Anterior cingulate cortex (tissue), 58 donors: ENCODE measurements at regions not wholly inside any gene's neighbourhood (a gene's known extent, or its start where the extent isn't known, plus 50 kb on each side); places are given as distances from the start of the nearest gene placed in this dataset.
"Not testable (repeated sequence)": the region's sequence is repeated elsewhere in the genome, so short reads cannot be mapped to it uniquely, and the experiment has no call there.

Experiments used
- DNase-seq, 58 donors: peaks; one replicate each; lab custom pipeline; 2025; lab: John Stamatoyannopoulos, UW

- peak in 1 of 58 donors; percentile 11 for DNase-seq
Measured at GRCh38 chr5:109630093-109630492, 59.6 kb upstream of the MAN2A1 start.

DNA sequence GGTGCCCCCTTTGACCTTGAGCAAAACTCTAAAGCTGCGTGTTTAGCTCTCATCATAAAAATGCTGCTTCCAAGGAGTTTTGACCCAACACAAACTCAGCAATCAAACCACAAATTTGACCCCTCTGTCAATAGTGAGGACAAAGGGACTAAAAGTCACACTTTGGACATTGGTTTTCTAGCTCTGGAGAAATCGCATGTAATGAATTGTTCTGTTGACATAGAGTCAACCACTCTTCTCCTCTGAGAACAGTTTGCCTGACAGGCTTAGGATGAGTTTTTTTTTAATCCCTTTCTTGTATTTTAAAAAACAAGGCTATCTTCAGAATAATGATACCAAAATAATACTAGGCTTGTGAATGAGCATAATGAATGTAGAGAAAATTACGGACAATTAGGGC is 61.1 kb upstream of the MAN2A1 start:
- no peak for DNase-seq

DNA sequence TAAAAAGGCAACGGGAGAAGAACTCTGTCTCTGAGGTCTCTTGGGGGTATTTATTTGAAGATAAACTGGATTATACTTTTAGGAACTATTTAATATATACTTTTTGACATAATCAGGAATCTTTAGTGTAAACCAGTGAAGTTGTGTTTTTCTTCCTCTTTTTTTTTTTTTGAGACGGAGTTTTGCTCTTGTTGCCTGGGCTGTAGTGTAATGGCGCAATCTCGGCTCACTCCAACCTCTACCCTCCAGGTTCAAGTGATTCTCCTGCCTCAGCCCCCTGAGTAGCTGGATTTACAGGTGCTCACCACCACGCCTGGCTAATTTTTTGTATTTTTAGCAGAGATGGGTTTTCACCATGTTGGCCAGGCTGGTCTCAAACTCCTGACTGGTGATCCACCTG is 68.5 kb upstream of the MAN2A1 start:
- not testable (repeated sequence) for DNase-seq

DNA sequence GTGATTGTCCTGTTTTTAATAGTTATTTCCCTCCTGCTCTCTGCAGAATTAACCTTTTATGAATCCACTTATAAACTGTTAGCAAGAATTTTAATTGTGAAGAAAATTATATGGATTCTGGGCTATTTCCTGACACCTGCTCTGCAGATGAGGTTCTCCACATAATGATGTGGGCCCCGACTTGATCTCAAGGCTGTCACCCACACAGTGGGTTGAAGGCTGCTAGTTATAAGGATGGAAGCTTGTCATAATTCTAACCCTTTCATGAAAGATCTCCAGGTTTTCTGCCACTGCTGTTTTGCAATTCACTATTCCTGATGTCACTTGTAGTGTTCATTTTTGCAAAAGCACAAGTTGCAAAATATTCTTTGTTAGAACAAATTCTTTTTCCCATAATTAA is 69.1 kb upstream of the MAN2A1 start:
- no peak for DNase-seq

GRCh38 chr5:109619606-109620005 is 70.1 kb upstream of the MAN2A1 start:
- DNase-seq: peak in 20 of 58 donors; percentile 12 to 80 (median 36)

GRCh38 chr5:109619021-109619460 is 70.7 kb upstream of the MAN2A1 start:
- no peak for DNase-seq

- no peak for DNase-seq
Measured at GRCh38 chr5:109614981-109615380, 74.7 kb upstream of the MAN2A1 start.

DNA sequence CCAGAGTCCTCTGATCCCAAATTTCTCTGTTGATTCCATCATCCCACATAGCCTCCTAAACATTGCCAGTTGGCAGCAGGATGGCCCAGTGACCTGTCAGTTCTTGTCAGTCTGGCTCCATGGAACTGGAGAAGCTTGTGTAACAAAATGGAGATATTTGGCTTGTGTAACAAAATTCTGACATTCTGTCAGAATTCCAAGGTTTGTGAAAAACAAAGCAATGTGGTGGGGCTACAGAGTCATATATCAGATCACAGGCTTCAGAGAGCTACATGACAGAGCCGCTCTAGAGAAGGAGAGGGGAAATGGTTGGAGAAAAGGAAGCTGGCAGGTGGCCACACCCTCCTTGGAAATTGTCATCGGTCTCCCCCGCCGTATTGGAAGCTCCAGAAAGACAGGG is 75.4 kb upstream of the MAN2A1 start:
- DNase-seq: no peak

DNA sequence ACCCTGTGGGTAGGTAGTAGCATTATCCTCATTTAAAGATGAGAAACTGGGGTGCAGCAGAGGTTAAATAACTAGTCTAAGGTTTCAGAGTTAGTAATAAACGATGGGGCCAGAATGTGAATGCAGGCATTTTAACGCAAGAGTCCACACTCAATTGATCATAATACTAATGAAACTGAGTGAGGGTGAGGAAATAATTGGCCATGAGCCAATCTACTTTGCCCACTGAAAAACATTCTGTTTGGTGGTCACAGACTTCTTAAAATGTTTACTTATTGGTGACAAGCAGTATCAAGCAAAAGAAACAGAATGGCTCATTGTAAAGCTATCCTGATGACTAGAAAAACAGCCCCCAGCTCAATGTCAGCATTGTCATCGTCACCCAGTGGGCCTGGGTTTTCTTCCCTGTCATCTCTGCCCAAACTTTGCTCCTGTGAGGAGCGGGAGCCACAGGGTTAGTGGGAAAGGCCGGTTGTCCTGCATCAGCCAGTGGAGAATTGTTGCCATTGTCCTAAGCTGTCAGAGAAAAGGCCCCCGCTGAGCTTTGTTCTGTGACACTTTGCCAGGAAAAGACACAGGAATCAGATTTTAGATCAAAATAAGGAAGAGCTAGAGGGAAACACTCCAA is 77.3 kb upstream of the MAN2A1 start:
- peak in 43 of 58 donors; percentile 8 to 84 (median 51) for DNase-seq

- peak in 3 of 58 donors; percentile 18 to 29 (median 23) for DNase-seq
Measured at GRCh38 chr5:109611505-109611904, 78.2 kb upstream of the MAN2A1 start.

DNA sequence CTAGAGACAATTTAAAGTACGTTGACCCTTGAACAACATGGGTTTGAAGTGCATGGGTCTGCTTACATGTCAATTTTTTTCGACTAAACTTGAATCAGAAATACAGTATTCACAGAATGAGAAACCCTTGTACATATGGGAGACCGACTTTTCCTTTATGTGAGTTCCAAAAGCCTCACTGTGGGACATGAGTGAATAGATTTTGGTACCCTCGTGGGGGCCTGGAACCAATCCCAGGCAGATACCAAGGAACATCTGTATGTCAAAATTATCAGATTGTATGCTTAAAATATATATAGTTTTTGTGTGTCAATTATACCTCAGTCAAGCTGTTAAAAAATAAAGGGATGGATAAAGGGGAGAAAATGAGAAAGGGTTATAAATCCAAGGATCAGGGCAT is 78.7 kb upstream of the MAN2A1 start:
- no peak for DNase-seq

DNA sequence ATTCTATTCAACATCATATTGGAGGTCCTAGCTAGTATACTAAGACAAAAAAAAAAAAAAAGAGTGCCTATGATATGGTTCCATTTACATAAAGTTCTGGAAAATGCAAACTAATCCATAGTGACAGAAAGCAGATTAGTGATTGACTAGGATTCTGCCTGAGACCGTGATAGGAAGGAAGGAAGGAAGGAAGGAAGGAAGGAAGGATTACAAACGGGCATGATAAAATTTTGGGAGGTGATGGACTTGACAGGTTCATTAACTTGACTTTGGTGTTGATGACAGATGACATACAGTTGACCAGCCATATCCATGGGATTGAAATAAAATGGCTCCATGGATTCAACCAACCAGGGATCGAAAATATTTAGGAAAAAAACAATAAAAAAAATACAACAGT is 79.1 kb upstream of the MAN2A1 start:
- no peak for DNase-seq

GRCh38 chr5:109605207-109605730 is 84.5 kb upstream of the MAN2A1 start:
- DNase-seq: no peak

DNA sequence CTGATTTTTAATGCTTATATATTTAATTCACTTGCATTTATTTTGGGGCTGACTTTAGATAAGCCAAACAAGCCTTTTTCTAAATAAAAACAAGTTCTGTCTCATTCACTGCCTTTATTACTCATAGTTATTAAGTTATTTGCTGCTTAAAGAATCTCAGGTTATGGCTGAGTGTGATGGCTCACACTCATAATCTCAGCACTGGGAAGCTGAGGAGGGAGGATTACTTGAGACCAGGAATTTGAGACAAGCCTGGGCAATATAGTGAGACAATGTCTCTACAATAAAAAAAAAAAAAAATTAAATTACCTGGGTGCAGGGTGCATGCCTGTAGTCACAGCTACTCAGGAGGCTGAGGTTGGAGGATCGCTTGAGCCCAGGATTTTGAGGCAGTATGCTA is 85.0 kb upstream of the MAN2A1 start:
- DNase-seq: no peak

DNA sequence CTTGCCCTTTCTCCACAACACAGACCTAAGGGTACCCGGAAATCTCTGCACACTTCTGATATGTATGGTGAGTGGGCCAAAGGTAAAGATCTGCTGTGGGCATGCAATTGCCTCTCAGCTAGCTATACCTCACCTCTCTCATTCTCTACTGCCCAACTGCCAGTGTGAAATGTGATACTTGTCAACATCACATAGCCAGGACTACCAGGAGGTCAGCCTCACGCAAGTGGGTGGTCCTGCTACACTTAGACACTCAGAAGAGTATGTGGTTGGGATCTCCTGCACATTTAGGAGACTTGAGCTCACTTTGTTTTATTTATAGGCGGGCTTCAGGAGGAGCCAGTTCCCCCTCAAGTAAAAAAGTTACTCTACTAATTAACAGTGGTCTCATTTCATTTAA is 88.0 kb upstream of the MAN2A1 start:
- DNase-seq: no peak

DNA sequence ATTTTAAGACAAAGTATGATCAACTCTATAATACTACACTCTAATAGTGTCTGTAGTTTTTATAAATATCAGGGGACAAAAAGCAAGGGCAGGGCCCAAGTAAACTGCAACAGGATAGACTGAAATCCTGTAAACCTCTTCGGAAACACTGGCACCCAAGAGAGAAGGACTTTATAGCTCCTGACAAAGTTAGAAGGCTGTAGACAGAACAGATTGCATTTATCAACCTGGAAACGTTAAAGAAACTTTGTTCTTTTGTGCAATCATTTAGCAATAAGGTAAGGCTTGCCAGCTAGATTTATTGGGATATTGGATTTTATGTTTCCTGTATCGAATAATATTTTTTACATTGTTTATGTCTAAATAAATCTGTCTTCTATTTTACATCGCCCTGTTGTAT is 91.8 kb upstream of the MAN2A1 start:
- DNase-seq: no peak

DNA sequence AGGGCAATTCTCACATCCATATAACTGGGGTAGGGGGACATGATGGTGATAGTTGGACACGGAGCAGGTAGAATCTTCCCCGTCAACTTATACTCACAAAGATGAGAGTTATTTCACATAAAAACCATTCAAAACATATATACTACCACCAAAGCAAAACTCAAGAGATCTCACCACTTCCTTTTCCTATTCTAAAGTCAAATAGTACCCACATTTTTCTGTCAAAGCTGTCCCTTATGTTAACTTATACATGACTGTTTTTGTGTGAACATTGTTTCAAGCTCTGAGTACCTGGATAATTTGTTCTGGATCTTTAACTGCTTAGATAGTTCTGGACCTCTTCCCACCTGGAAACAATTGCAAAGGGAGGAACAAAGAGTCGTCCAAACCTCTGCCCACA is 95.5 kb upstream of the MAN2A1 start:
- no peak for DNase-seq

DNA sequence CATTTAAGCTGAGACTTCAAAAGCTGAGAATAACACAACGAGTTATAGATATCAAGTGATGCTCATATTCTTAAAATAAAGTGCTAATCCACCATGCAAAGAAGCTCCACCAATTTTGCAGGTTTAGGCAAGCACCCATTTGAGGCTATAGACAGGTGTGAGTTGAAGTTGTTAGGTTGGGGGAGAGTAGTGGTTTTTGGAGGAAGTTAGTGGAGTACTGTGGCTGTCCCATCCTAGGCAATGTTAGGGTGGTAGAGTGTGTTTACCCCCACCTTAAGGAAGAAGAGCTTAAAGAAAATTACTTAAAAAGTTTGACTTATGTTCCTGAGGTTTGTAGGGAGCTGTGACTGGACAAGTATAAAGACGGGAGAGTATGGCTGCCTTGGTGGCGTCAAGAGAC is 98.9 kb upstream of the MAN2A1 start:
- DNase-seq: no peak

GRCh38 chr5:109589986-109590385 is 99.7 kb upstream of the MAN2A1 start:
- DNase-seq: no peak

DNA sequence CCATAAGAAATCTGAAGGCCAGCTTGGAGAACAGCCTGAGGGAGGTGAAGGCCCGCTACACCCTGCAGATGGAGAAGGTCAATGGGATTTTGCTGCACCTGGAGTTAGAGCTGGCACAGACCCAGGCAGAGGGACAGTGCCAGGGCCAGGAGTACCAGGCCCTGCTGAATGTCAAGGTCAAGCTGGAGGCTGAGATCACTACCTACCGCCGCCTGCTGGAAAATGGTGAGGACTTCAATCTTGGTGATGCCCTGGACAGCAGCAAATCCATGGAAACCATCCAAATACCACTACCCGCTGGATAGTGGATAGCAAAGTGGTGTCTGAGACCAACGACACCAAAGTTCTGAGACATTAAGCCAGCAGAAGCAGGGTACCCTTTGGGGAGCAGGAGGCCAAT is 100.5 kb upstream of the MAN2A1 start:
- no peak for DNase-seq

- no peak for DNase-seq
Measured at GRCh38 chr5:109588281-109589035, 101.3 kb upstream of the MAN2A1 start.

DNA sequence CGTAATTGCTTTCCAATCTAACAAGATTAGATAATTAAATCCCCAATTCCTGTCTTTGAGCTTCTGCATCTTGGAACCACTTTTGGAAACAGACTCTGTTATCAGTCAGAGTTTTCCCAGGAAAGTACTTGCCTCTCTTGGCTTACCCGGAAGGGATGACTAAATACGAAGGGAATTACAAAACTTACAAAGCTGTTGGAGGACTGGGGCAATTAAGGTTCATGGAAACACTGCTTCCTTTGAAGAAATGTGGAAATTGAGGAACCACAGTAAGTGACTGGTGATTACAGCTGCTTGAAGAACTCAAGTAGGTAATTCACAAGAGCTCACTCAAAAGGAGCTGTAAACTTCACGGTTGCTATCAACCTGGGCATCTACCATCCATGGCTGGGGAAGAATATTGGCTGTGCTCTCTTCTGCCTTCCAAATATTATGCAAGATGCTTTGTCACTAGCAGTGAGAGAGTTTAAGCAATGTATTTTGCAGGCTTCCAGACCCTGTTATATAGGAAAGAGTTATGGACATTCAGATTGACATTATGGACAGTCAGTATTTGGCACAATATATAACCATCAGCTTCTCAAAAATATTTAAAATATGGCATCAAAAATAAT is 104.6 kb upstream of the MAN2A1 start:
- DNase-seq: no peak
